H9 (cell line): ENCODE measurements at regions not wholly inside any gene's neighbourhood (a gene's known extent, or its start where the extent isn't known, plus 50 kb on each side); places are given as distances from the start of the nearest gene placed in this dataset.

Experiments
- DNase-seq: peaks from one replicate; pipeline ENCODE4 v3.0.0-alpha.2; 2017
- H2AFZ ChIP-seq: one replicate; pipeline ENCODE4 v1.6.1; 2013; ENCODE audit warnings: mild to moderate bottlenecking, low read length, control low read depth, moderate library complexity
- H2AK5ac ChIP-seq: 2 replicates; pipeline ENCODE4 v1.6.1; 2013; ENCODE audit warnings: low read length, control low read depth, mixed read lengths; ENCODE audit not compliant: insufficient read length
- H2BK120ac ChIP-seq: one replicate; pipeline ENCODE4 v1.6.1; 2013; ENCODE audit warnings: low read depth, mild to moderate bottlenecking, low read length, control low read depth, inconsistent platforms; ENCODE audit not compliant: poor library complexity, severe bottlenecking
- H2BK12ac ChIP-seq: 2 replicates; pipeline ENCODE4 v1.6.1; 2013; ENCODE audit warnings: low read length, control low read depth, mixed read lengths, low read depth; ENCODE audit not compliant: insufficient read length
- H2BK15ac ChIP-seq: 2 replicates; pipeline ENCODE4 v1.6.1; 2013; ENCODE audit warnings: low read depth, low read length, control low read depth
- H2BK20ac ChIP-seq: one replicate; pipeline ENCODE4 v1.6.1; 2013; ENCODE audit warnings: low read depth, mild to moderate bottlenecking, low read length, control low read depth, inconsistent platforms; ENCODE audit not compliant: poor library complexity, severe bottlenecking
- H2BK5ac ChIP-seq: 2 replicates; pipeline ENCODE4 v1.6.1; 2013; ENCODE audit warnings: low read length, control low read depth, mixed read lengths; ENCODE audit not compliant: insufficient read length
- H3K14ac ChIP-seq: 2 replicates; pipeline ENCODE4 v1.6.1; 2013; ENCODE audit warnings: low read length, control low read depth; ENCODE audit not compliant: insufficient read depth
- H3K18ac ChIP-seq: 2 replicates; pipeline ENCODE4 v1.6.1; 2013; ENCODE audit warnings: low read depth, mild to moderate bottlenecking, mixed read lengths, low read length, control low read depth; ENCODE audit not compliant: insufficient read length
- H3K23ac ChIP-seq: 2 replicates; pipeline ENCODE4 v1.6.1; 2013; ENCODE audit warnings: low read length, control low read depth, mixed read lengths, low read depth; ENCODE audit not compliant: insufficient read length
- H3K23me2 ChIP-seq: 2 replicates; pipeline ENCODE4 v1.6.1; 2013; ENCODE audit warnings: low read depth, mild to moderate bottlenecking, mixed read lengths, low read length, control low read depth; ENCODE audit not compliant: insufficient read length, poor library complexity, severe bottlenecking
- H3K27ac ChIP-seq: 2 replicates; pipeline ENCODE4 v1.5.1; 2013; ENCODE audit warnings: low read length, control low read depth, mixed read lengths, low read depth; ENCODE audit not compliant: insufficient read length
- H3K27me3 ChIP-seq: 2 replicates; pipeline ENCODE4 v1.6.1; 2013; ENCODE audit warnings: low read length, control low read depth, inconsistent platforms; ENCODE audit not compliant: insufficient read depth
- H3K4ac ChIP-seq: 2 replicates; pipeline ENCODE4 v1.6.1; 2013; ENCODE audit warnings: low read depth, mild to moderate bottlenecking, control low read depth, inconsistent platforms, low read length, moderate library complexity
- H3K4me1 ChIP-seq: 2 replicates; pipeline ENCODE4 v1.6.1; 2013; ENCODE audit warnings: low read length, control low read depth, inconsistent platforms; ENCODE audit not compliant: insufficient read depth
- H3K4me2 ChIP-seq: 2 replicates; pipeline ENCODE4 v1.6.1; 2013; ENCODE audit warnings: low read length, control low read depth, mixed read lengths; ENCODE audit not compliant: insufficient read length, insufficient read depth
- H3K56ac ChIP-seq: 2 replicates; pipeline ENCODE4 v1.6.1; 2013; ENCODE audit warnings: low read depth, mild to moderate bottlenecking, mixed read lengths, low read length, control low read depth; ENCODE audit not compliant: insufficient read length
- H3K79me1 ChIP-seq: 2 replicates; pipeline ENCODE4 v1.6.1; 2013; ENCODE audit warnings: low read depth, mild to moderate bottlenecking, moderate library complexity, low read length, control low read depth, inconsistent platforms; ENCODE audit not compliant: insufficient read depth, poor library complexity, severe bottlenecking
- H3K79me2 ChIP-seq: 2 replicates; pipeline ENCODE4 v1.6.1; 2013; ENCODE audit warnings: low read length, control low read depth, inconsistent platforms; ENCODE audit not compliant: insufficient read depth
- H3K9ac ChIP-seq: 2 replicates; pipeline ENCODE4 v1.6.1; 2013; ENCODE audit warnings: low read length, control low read depth, mixed read lengths; ENCODE audit not compliant: insufficient read length; ENCODE audit errors: extremely low read depth
- H3K9me3 ChIP-seq: one replicate; pipeline ENCODE4 v1.6.1; 2013; ENCODE audit warnings: low read depth, low read length, inconsistent platforms; ENCODE audit not compliant: control insufficient read depth
- H3T11ph ChIP-seq: one replicate; pipeline ENCODE4 v1.6.1; 2013; ENCODE audit warnings: mild to moderate bottlenecking, low read length, control low read depth, inconsistent platforms
- H4K20me1 ChIP-seq: one replicate; pipeline ENCODE4 v1.6.1; 2013; ENCODE audit not compliant: control insufficient read depth, insufficient read length, insufficient read depth
- H4K5ac ChIP-seq: 2 replicates; pipeline ENCODE4 v1.6.1; 2013; ENCODE audit warnings: low read depth, mild to moderate bottlenecking, mixed read lengths, low read length, control low read depth; ENCODE audit not compliant: insufficient read length
- H4K8ac ChIP-seq: replicated peaks from 2 replicates; pipeline ENCODE4 v1.6.1; 2013; ENCODE audit warnings: low read length, control low read depth, mixed read lengths, low read depth; ENCODE audit not compliant: insufficient read length
- H4K91ac ChIP-seq: 2 replicates; pipeline ENCODE4 v1.6.1; 2013; ENCODE audit warnings: low read depth, mild to moderate bottlenecking, moderate library complexity, mixed read lengths, low read length, control low read depth; ENCODE audit not compliant: insufficient read length
- H3K27ac Mint-ChIP-seq, 3 experiments: 2 replicates in 2 of 3; 3 replicates in 1 of 3; pipeline ENCODE4 v1.8.0; 2020 to 2021; ENCODE audit warnings: mixed read lengths in 3 of 3, mild to moderate bottlenecking in 1 of 3, moderate library complexity in 1 of 3
- H3K27me3 Mint-ChIP-seq: 2 replicates; pipeline ENCODE4 v1.8.0; 2021; ENCODE audit warnings: low read depth, mild to moderate bottlenecking, moderate library complexity, mixed read lengths
- H3K36me3 Mint-ChIP-seq, 3 experiments: 2 replicates in 2 of 3; 3 replicates in 1 of 3; pipeline ENCODE4 v1.8.0; 2020 to 2021; ENCODE audit warnings: low read depth in 3 of 3, mixed read lengths in 3 of 3; ENCODE audit not compliant: insufficient read depth in 1 of 3
- H3K4me1 Mint-ChIP-seq, 2 experiments: 2 replicates each; pipeline ENCODE4 v1.8.0; 2020; ENCODE audit warnings: mixed read lengths in 2 of 2
- H3K4me3 Mint-ChIP-seq, 2 experiments: 2 replicates in 1 of 2; 3 replicates in 1 of 2; pipeline ENCODE4 v1.8.0; 2020 to 2021; ENCODE audit warnings: mild to moderate bottlenecking in 2 of 2, mixed read lengths in 2 of 2, moderate library complexity in 1 of 2
- H3K9me3 Mint-ChIP-seq, 2 experiments: 2 replicates in 1 of 2; 3 replicates in 1 of 2; pipeline ENCODE4 v1.8.0; 2020; ENCODE audit warnings: mild to moderate bottlenecking in 2 of 2, mixed read lengths in 2 of 2, moderate library complexity in 1 of 2
- CTCF ChIP-seq: fragments of 200-600 bp; sonication (generic); conservative IDR thresholded peaks from 3 replicates; pipeline ENCODE4 v1.8.0; 2021; ENCODE audit warnings: antibody characterized with exemption, mild to moderate bottlenecking
- WGBS: extraction: QIAGEN DNeasy Blood & Tissue Kit; methylation state at CpG from one replicate; pipeline ENCODE4 v1.1.7; 2013; ENCODE audit warnings: missing lambda C conversion rate, low lambda C conversion rate, mixed read lengths; ENCODE audit not compliant: insufficient read length; ENCODE audit errors: extremely low coverage; 5-methylcytosine and 5-hydroxymethylcytosine counted together

GRCh38 chr7:84939442-84939841, 247.4 kb downstream of the SEMA3D start:
- Histone ChIP-seq H2BK15ac (no peak overlapping the region), H3K79me1 (no peaks in the 10 kb centered on the region), H3K9me3 (no peaks in the 10 kb centered on the region), H3K79me2 (no peaks in the 10 kb centered on the region), H3K4ac (no peak overlapping the region), H3K27me3 (no peaks in the 10 kb centered on the region), H4K5ac (no peak overlapping the region), H2AK5ac (no peak overlapping the region), H3T11ph (no peak overlapping the region), H3K23ac (no peak overlapping the region), H2BK5ac (no peak overlapping the region), H4K8ac (no peak overlapping the region), H2BK20ac (no peak overlapping the region), H2BK12ac (no peak overlapping the region), H3K4me1 (no peaks in the 10 kb centered on the region), H3K9ac (no peak overlapping the region), H4K91ac (no peak overlapping the region), H3K14ac (no peak overlapping the region), H4K20me1 (no peaks in the 10 kb centered on the region), H3K56ac (no peak overlapping the region), H2BK120ac (no peak overlapping the region), H3K27ac (no peak overlapping the region), H3K23me2 (no peaks in the 10 kb centered on the region), H2AFZ (no peak overlapping the region), H3K4me2 (no peak overlapping the region), H3K18ac (no peak overlapping the region)
- DNase-seq = no peak
- WGBS = no CpG with 5 or more reads among the region's 7 CpGs
- Mint-ChIP-seq H3K36me3 (no peaks in the 10 kb centered on the region), H3K4me1 (peaks cover 1 to 4% of the 10 kb centered on the region in 2 experiments), H3K27ac (no peak overlapping the region), H3K4me3 (no peak overlapping the region), H3K9me3 (no peaks in the 10 kb centered on the region), H3K27me3 (no peaks in the 10 kb centered on the region)
- no peak for TF ChIP-seq CTCF
